Stimulated activated CD4-positive, alpha-beta T cell treated with anti-CD3 and anti-CD28 coated beads, Interleukin-15, amount 100 ng/mL, for 48 hours (primary cell): ENCODE measurements at regions not wholly inside any gene's neighbourhood (a gene's known extent, or its start where the extent isn't known, plus 50 kb on each side); places are given as distances from the start of the nearest gene placed in this dataset.

Experiments used
- DNase-seq, 2 donors: peaks; one replicate each; pipeline ENCODE4 v3.0.0-alpha.2; 2020; ENCODE audit warnings: low read depth in 2 of 2

GRCh38 chr19:31119951-31120690 is 229.1 kb downstream of the TSHZ3 start:
- no peak for DNase-seq

- DNase-seq: no peak
These were observed 230.2 kb downstream of the TSHZ3 start for GRCh38 chr19:31118986-31119385.

- DNase-seq: no peak
These were observed 230.8 kb downstream of the TSHZ3 start for GRCh38 chr19:31118287-31118955.

- no peak for DNase-seq
These were observed 234.7 kb downstream of the TSHZ3 start for GRCh38 chr19:31114585-31114984.

GRCh38 chr19:31113293-31113692 is 235.9 kb downstream of the TSHZ3 start:
- DNase-seq: no peak

GRCh38 chr19:31112158-31112557 is 237.1 kb downstream of the TSHZ3 start:
- DNase-seq: no peak

GRCh38 chr19:31111741-31112140 is 237.5 kb downstream of the TSHZ3 start:
- DNase-seq: no peak

- peak in 1 of 2 donors; percentile 2 for DNase-seq
These were observed 238.9 kb downstream of the TSHZ3 start for GRCh38 chr19:31110336-31110735.

- DNase-seq: no peak
These were observed 239.6 kb downstream of the TSHZ3 start for GRCh38 chr19:31109636-31110035.

- no peak for DNase-seq
These were observed 242.1 kb downstream of the TSHZ3 start for GRCh38 chr19:31107096-31107495.

- no peak for DNase-seq
These were observed 243.5 kb downstream of the TSHZ3 start for GRCh38 chr19:31105761-31106160.

GRCh38 chr19:31104451-31104850 is 244.8 kb downstream of the TSHZ3 start:
- no peak for DNase-seq

GRCh38 chr19:31103228-31103627 is 246.0 kb downstream of the TSHZ3 start:
- no peak for DNase-seq

GRCh38 chr19:31102674-31103073 is 246.6 kb downstream of the TSHZ3 start:
- DNase-seq: no peak

- no peak for DNase-seq
These were observed 248.3 kb downstream of the TSHZ3 start for GRCh38 chr19:31100981-31101380.

GRCh38 chr19:31100206-31100590 is 249.0 kb downstream of the TSHZ3 start:
- DNase-seq: no peak

GRCh38 chr19:31099515-31100205 is 249.6 kb downstream of the TSHZ3 start:
- DNase-seq: no peak

GRCh38 chr19:31098836-31099235 is 250.4 kb downstream of the TSHZ3 start:
- DNase-seq: no peak

GRCh38 chr19:31096935-31097545 is 252.2 kb downstream of the TSHZ3 start:
- no peak for DNase-seq

- DNase-seq: no peak
These were observed 253.0 kb downstream of the TSHZ3 start for GRCh38 chr19:31096062-31096830.

GRCh38 chr19:31095100-31095804 is 254.0 kb downstream of the TSHZ3 start:
- no peak for DNase-seq
